ENCODE measurements at regions not wholly inside any gene's neighbourhood (a gene's known extent, or its start where the extent isn't known, plus 50 kb on each side); places are given as distances from the start of the nearest gene placed in this dataset.

- H3K4me3 Mint-ChIP-seq = no peak overlapping the region
- no peaks in the 10 kb centered on the region for H3F3A ChIP-seq (replicated peaks; ENCODE audit: low read depth)
- H3K79me2 ChIP-seq (replicated peaks; ENCODE audit: insufficient read depth) = no peaks in the 10 kb centered on the region
- H3K4me2 ChIP-seq = no peak overlapping the region
- DNase-seq (ENCODE audit: low spot score) (peak; percentile 28), ATAC-seq (no peak)
- H3K36me3 Mint-ChIP-seq (ENCODE audit: low read depth) = no peaks in the 10 kb centered on the region
- TF ChIP-seq POLR2AphosphoS5 (IDR thresholded peaks at IDR 0.05; ENCODE audit: low read depth) (no peak), EZH2phosphoT487 (IDR thresholded peaks at IDR 0.05; ENCODE audit: unreplicated experiment) (no peak), ZNF114 (CRISPR knock-in tag; IDR thresholded peaks at IDR 0.05) (no peak), CTCF (conservative IDR thresholded peaks at IDR 0.05; ENCODE audit: low read depth in 2 of 2) (no peak; a peak in 1 of 4 replicates), REST (IDR thresholded peaks at IDR 0.05; ENCODE audit: unreplicated experiment) (no peak), JUNB (IDR thresholded peaks at IDR 0.05; ENCODE audit: unreplicated experiment) (no peak), CREB1 (CRISPR knock-in tag; IDR thresholded peaks at IDR 0.05; ENCODE audit: low read depth) (no peak), NANOG (IDR thresholded peaks at IDR 0.05; ENCODE audit: borderline replicate concordance) (no peak), STAT1 (IDR thresholded peaks at IDR 0.05; ENCODE audit: unreplicated experiment) (no peak), EZH2 (IDR thresholded peaks at IDR 0.05; ENCODE audit: low read depth, unreplicated experiment) (no peak), ZNF331 (CRISPR knock-in tag; IDR thresholded peaks at IDR 0.05; ENCODE audit: low read depth) (no peak)
- TF ChIP-seq, protein P1, sequence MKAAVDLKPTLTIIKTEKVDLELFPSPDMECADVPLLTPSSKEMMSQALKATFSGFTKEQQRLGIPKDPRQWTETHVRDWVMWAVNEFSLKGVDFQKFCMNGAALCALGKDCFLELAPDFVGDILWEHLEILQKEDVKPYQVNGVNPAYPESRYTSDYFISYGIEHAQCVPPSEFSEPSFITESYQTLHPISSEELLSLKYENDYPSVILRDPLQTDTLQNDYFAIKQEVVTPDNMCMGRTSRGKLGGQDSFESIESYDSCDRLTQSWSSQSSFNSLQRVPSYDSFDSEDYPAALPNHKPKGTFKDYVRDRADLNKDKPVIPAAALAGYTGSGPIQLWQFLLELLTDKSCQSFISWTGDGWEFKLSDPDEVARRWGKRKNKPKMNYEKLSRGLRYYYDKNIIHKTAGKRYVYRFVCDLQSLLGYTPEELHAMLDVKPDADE (IDR thresholded peaks at IDR 0.05) = no peak
- TF ChIP-seq, protein P2, sequence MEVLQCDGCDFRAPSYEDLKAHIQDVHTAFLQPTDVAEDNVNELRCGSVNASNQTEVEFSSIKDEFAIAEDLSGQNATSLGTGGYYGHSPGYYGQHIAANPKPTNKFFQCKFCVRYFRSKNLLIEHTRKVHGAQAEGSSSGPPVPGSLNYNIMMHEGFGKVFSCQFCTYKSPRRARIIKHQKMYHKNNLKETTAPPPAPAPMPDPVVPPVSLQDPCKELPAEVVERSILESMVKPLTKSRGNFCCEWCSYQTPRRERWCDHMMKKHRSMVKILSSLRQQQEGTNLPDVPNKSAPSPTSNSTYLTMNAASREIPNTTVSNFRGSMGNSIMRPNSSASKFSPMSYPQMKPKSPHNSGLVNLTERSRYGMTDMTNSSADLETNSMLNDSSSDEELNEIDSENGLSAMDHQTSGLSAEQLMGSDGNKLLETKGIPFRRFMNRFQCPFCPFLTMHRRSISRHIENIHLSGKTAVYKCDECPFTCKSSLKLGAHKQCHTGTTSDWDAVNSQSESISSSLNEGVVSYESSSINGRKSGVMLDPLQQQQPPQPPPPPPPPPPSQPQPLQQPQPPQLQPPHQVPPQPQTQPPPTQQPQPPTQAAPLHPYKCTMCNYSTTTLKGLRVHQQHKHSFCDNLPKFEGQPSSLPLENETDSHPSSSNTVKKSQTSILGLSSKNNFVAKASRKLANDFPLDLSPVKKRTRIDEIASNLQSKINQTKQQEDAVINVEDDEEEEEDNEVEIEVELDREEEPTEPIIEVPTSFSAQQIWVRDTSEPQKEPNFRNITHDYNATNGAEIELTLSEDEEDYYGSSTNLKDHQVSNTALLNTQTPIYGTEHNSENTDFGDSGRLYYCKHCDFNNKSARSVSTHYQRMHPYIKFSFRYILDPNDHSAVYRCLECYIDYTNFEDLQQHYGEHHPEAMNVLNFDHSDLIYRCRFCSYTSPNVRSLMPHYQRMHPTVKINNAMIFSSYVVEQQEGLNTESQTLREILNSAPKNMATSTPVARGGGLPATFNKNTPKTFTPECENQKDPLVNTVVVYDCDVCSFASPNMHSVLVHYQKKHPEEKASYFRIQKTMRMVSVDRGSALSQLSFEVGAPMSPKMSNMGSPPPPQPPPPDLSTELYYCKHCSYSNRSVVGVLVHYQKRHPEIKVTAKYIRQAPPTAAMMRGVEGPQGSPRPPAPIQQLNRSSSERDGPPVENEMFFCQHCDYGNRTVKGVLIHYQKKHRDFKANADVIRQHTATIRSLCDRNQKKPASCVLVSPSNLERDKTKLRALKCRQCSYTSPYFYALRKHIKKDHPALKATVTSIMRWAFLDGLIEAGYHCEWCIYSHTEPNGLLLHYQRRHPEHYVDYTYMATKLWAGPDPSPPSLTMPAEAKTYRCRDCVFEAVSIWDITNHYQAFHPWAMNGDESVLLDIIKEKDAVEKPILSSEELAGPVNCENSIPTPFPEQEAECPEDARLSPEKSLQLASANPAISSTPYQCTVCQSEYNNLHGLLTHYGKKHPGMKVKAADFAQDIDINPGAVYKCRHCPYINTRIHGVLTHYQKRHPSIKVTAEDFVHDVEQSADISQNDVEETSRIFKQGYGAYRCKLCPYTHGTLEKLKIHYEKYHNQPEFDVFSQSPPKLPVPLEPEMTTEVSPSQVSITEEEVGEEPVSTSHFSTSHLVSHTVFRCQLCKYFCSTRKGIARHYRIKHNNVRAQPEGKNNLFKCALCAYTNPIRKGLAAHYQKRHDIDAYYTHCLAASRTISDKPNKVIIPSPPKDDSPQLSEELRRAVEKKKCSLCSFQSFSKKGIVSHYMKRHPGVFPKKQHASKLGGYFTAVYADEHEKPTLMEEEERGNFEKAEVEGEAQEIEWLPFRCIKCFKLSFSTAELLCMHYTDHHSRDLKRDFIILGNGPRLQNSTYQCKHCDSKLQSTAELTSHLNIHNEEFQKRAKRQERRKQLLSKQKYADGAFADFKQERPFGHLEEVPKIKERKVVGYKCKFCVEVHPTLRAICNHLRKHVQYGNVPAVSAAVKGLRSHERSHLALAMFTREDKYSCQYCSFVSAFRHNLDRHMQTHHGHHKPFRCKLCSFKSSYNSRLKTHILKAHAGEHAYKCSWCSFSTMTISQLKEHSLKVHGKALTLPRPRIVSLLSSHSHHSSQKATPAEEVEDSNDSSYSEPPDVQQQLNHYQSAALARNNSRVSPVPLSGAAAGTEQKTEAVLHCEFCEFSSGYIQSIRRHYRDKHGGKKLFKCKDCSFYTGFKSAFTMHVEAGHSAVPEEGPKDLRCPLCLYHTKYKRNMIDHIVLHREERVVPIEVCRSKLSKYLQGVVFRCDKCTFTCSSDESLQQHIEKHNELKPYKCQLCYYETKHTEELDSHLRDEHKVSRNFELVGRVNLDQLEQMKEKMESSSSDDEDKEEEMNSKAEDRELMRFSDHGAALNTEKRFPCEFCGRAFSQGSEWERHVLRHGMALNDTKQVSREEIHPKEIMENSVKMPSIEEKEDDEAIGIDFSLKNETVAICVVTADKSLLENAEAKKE (CRISPR knock-in tag; IDR thresholded peaks at IDR 0.05) = no peak
- no peak overlapping the region for H3K27ac ChIP-seq (ENCODE audit: low read depth)
- no peaks in the 10 kb centered on the region for H3K9me2 ChIP-seq (ENCODE audit: insufficient read depth)
- no peaks in the 10 kb centered on the region for H3K36me3 ChIP-seq (ENCODE audit: insufficient read depth)
- no peaks in the 10 kb centered on the region for H3K27me3 Mint-ChIP-seq (ENCODE audit: insufficient read depth, low read depth, poor library complexity)
- no peak overlapping the region for H3K27ac Mint-ChIP-seq
- H3K4me3 ChIP-seq = no peak overlapping the region
- H2AFZ ChIP-seq = no peak overlapping the region
- no peaks in the 10 kb centered on the region for H3K4me1 ChIP-seq (ENCODE audit: insufficient read depth)
- H3K27me3 ChIP-seq (ENCODE audit: insufficient read depth) = no peaks in the 10 kb centered on the region
- peaks cover 5% of the 10 kb centered on the region; the same call in 2 of the 3 replicates for H3K4me1 Mint-ChIP-seq
- H4K20me1 ChIP-seq (replicated peaks; ENCODE audit: insufficient read depth) = no peaks in the 10 kb centered on the region
- no peaks in the 10 kb centered on the region for H3K9me3 Mint-ChIP-seq
Observed at GRCh38 chr13:82356667-82357410, 1525.4 kb downstream of the SLITRK1 start.
